Caki2 (cell line): ENCODE measurements at regions not wholly inside any gene's neighbourhood (a gene's known extent, or its start where the extent isn't known, plus 50 kb on each side); places are given as distances from the start of the nearest gene placed in this dataset.
"Not testable (repeated sequence)": the region's sequence is repeated elsewhere in the genome, so short reads cannot be mapped to it uniquely, and the experiment has no call there.

Experiments used
- DNase-seq: peaks from one replicate; pipeline ENCODE4 v3.0.0-alpha.2; 2015; ENCODE audit warnings: low read depth
- in situ Hi-C: cut with HindIII; loops from 2 replicates; pipeline ENCODE4 v1.10.0; 2016; ENCODE audit warnings: low sequenced_read_pairs, low pct_unique_long_range_greater_than_20kb, mixed read lengths

- DNase-seq, result no peak
- in situ Hi-C loops, result no loop called here
These were observed 130.8 kb downstream of the DNAJB6 start for GRCh38 chr7:157467496-157468212.

- in situ Hi-C loops, result no loop called here
- DNase-seq, result no peak
These were observed 131.7 kb downstream of the DNAJB6 start for GRCh38 chr7:157468221-157469111.

- in situ Hi-C loops, result no loop called here
- no peak for DNase-seq
These were observed 132.6 kb downstream of the DNAJB6 start for GRCh38 chr7:157469181-157470016.

- no peak for DNase-seq
- in situ Hi-C loops, result no loop called here
These were observed 133.2 kb downstream of the DNAJB6 start for GRCh38 chr7:157470017-157470322.

GRCh38 chr7:157470701-157471131 is 133.9 kb downstream of the DNAJB6 start:
- in situ Hi-C loops, result no loop called here

GRCh38 chr7:157471259-157472125 is 134.7 kb downstream of the DNAJB6 start:
- in situ Hi-C loops, result no loop called here

More at GRCh38 chr7:157470701-157471131, 133.9 kb downstream of the DNAJB6 start:
- DNase-seq, result no peak

GRCh38 chr7:157472311-157473050 is 135.7 kb downstream of the DNAJB6 start:
- DNase-seq, result no peak
- in situ Hi-C loops, result no loop called here

More at GRCh38 chr7:157471259-157472125, 134.7 kb downstream of the DNAJB6 start:
- DNase-seq, result no peak

- in situ Hi-C loops, result no loop called here
These were observed 136.3 kb downstream of the DNAJB6 start for GRCh38 chr7:157473051-157473569.

GRCh38 chr7:157474685-157475084 is 137.9 kb downstream of the DNAJB6 start:
- DNase-seq, result no peak
- in situ Hi-C loops, result no loop called here

More at GRCh38 chr7:157473051-157473569, 136.3 kb downstream of the DNAJB6 start:
- DNase-seq, result no peak

- in situ Hi-C loops, result no loop called here
- DNase-seq, result no peak
These were observed 138.3 kb downstream of the DNAJB6 start for GRCh38 chr7:157475095-157475494.

GRCh38 chr7:157475601-157476000 is 138.8 kb downstream of the DNAJB6 start:
- DNase-seq, result no peak
- in situ Hi-C loops, result no loop called here

GRCh38 chr7:157476201-157476600 is 139.4 kb downstream of the DNAJB6 start:
- in situ Hi-C loops, result no loop called here
- no peak for DNase-seq

GRCh38 chr7:157476654-157477549 is 140.1 kb downstream of the DNAJB6 start:
- DNase-seq, result no peak
- in situ Hi-C loops, result no loop called here

- DNase-seq, result no peak
- in situ Hi-C loops, result no loop called here
These were observed 140.9 kb downstream of the DNAJB6 start for GRCh38 chr7:157477550-157478212.

- DNase-seq, in situ Hi-C loops: not testable (repeated sequence)
These were observed 141.8 kb downstream of the DNAJB6 start for GRCh38 chr7:157478611-157479010.
